Stimulated activated CD4-positive, alpha-beta T cell treated with anti-CD3 and anti-CD28 coated beads, TNF-alpha, amount 100 ng/mL, for 48 hours (primary cell): ENCODE measurements at regions not wholly inside any gene's neighbourhood (a gene's known extent, or its start where the extent isn't known, plus 50 kb on each side); places are given as distances from the start of the nearest gene placed in this dataset.
"Not testable (repeated sequence)": the region's sequence is repeated elsewhere in the genome, so short reads cannot be mapped to it uniquely, and the experiment has no call there.

Experiments
- DNase-seq, 3 donors: peaks; one replicate each; pipeline ENCODE4 v3.0.0-alpha.2; 2020; ENCODE audit warnings: low read depth in 3 of 3

- no peak for DNase-seq
These were observed 201.9 kb upstream of the AGTR2 start for GRCh38 chrX:115968436-115969252.

- DNase-seq, result no peak
These were observed 199.8 kb upstream of the AGTR2 start for GRCh38 chrX:115970718-115971117.

GRCh38 chrX:115972717-115973116 is 197.8 kb upstream of the AGTR2 start:
- DNase-seq, result no peak

GRCh38 chrX:115978068-115978467 is 192.5 kb upstream of the AGTR2 start:
- no peak for DNase-seq

- DNase-seq, result not testable (repeated sequence)
These were observed 187.4 kb upstream of the AGTR2 start for GRCh38 chrX:115983148-115983547.

GRCh38 chrX:115987464-115987863 is 183.1 kb upstream of the AGTR2 start:
- DNase-seq, result not testable (repeated sequence)

GRCh38 chrX:115988825-115989224 is 181.7 kb upstream of the AGTR2 start:
- no peak for DNase-seq

- DNase-seq, result no peak
These were observed 180.9 kb upstream of the AGTR2 start for GRCh38 chrX:115989686-115990085.

- no peak for DNase-seq
These were observed 161.2 kb upstream of the AGTR2 start for GRCh38 chrX:116009346-116009745.

GRCh38 chrX:116009861-116010710 is 160.5 kb upstream of the AGTR2 start:
- DNase-seq, result no peak

- DNase-seq, result no peak
These were observed 159.6 kb upstream of the AGTR2 start for GRCh38 chrX:116010939-116011338.

GRCh38 chrX:116031331-116031730 is 139.2 kb upstream of the AGTR2 start:
- no peak for DNase-seq
